ENCODE measurements at regions not wholly inside any gene's neighbourhood (a gene's known extent, or its start where the extent isn't known, plus 50 kb on each side); places are given as distances from the start of the nearest gene placed in this dataset.

DNA sequence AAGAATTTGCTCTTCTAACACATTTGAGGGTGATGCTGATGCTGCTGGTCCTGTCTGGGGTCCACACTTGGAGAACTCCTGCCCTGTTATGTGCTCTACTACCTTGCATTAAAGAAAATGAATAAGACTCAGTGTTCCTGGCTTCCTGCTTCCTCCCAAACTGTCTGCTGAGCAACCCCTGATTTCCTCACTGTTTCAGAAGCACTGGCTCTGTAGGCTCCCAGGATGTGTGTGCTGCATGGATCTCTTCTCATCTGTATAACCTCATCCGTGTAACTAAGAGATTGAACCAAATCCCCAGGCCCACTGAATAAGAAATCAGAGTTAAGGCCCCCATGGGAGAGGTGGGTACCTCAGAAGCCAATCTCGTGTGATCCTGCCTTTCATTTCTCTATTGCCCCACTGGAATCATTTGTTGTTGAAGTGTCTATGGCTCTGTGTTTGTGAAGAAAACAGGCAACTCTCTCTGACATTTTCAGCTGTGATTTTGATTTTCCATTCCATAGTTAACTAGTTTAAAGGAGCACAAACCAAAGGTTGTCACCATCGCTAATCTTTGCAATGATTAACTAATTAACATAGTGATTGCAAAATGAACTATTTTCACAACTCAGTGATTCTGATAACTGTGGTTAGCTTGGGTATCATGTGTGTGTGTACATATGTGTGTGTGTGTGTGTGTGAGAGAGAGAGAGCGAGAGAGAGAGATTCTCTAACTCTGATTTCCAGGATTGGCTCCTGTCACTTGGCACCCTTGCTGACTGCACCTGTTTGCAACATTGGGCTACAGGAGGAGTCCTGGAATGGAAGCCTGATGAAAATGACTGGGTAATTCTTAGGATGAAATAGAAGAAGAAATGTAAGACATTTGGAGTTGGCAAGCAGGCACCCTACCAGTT lies 196.2 kb downstream of the SLC38A4 start:
- TF ChIP-seq CTCF (IDR thresholded peaks at IDR 0.05; ENCODE audit: control extremely low read depth in 1 of 3, insufficient read depth in 1 of 3, low read depth in 1 of 3, low read length in 3 of 3) (no peak), POLR2A (IDR thresholded peaks at IDR 0.05; ENCODE audit: control extremely low read depth in 1 of 2, low read depth in 2 of 2, low read length in 2 of 2) (no peak), SP2 (IDR thresholded peaks at IDR 0.05; ENCODE audit: low read length) (no peak), ZNF274 (IDR thresholded peaks at IDR 0.05; ENCODE audit: borderline replicate concordance, extremely low read depth, low read length) (no peak), CEBPB (IDR thresholded peaks at IDR 0.05; ENCODE audit: low read depth, low read length) (no peak), GTF2F1 (IDR thresholded peaks at IDR 0.05; ENCODE audit: borderline replicate concordance, low read depth, low read length) (no peak), CTBP2 (IDR thresholded peaks at IDR 0.05; ENCODE audit: borderline replicate concordance, insufficient read depth, insufficient read length, low read length) (no peak), FOSL1 (IDR thresholded peaks at IDR 0.05; ENCODE audit: insufficient read depth, low read depth, low read length) (no peak), ATF3 (IDR thresholded peaks at IDR 0.05; ENCODE audit: insufficient read depth, low read depth, low read length) (no peak), RFX5 (IDR thresholded peaks at IDR 0.05; ENCODE audit: borderline replicate concordance, low read depth, low read length) (no peak), TAF1 (IDR thresholded peaks at IDR 0.05; ENCODE audit: low read depth, low read length) (no peak), POLR2AphosphoS5 (IDR thresholded peaks at IDR 0.05; ENCODE audit: low read depth, low read length) (no peak), SP1 (IDR thresholded peaks at IDR 0.05; ENCODE audit: low read depth, low read length) (no peak), EGR1 (IDR thresholded peaks at IDR 0.05; ENCODE audit: borderline replicate concordance, low read depth, low read length) (no peak)
